ENCODE measurements at regions not wholly inside any gene's neighbourhood (a gene's known extent, or its start where the extent isn't known, plus 50 kb on each side); places are given as distances from the start of the nearest gene placed in this dataset.

DNA sequence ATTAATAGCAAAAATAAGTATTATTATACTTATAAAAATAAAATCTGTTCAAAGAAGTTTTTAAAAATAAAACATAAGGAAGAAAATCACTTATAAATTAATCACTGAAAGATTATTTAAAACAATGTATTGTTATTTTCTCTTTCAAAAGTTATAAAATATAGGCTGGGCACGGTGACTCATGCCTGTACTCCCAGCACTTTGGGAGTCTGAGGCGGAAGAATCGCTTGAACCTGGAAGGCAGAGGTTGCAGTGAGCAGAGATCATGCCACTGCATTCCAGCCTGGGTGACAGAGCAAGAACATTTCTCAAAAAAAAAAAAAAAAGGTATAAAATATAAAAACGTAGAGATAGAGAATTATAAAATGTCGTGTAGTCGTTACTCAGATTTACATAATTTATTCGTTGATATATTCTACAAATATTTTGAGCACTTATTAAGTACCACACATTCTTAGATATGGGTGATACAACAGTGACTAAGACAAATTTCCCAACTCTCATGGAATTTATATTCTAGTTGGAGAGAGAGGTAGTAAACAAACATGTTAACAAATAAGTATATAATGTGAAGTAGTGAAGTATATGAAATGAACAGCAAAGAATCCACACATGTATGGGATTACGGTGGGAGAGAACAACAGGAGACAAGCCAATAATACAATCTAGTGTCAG lies 1030.0 kb downstream of the SORCS1 start:
- TF ChIP-seq POLR2A (IDR thresholded peaks at IDR 0.05) (no peak), CTCF (IDR thresholded peaks at IDR 0.05) (no peak)

Data from lower leg skin (tissue), 3 donors.